ENCODE measurements at regions not wholly inside any gene's neighbourhood (a gene's known extent, or its start where the extent isn't known, plus 50 kb on each side); places are given as distances from the start of the nearest gene placed in this dataset.
"Not testable (repeated sequence)": the region's sequence is repeated elsewhere in the genome, so short reads cannot be mapped to it uniquely, and the experiment has no call there.

GRCh38 chr16:73949574-73950320 is 346.9 kb upstream of the PSMD7 start:
- DNase-seq, result no peak

- no peak for DNase-seq
Observed at GRCh38 chr16:73945631-73946030, 351.0 kb upstream of the PSMD7 start.

- not testable (repeated sequence) for DNase-seq
Observed at GRCh38 chr16:73943184-73943583, 353.4 kb upstream of the PSMD7 start.

GRCh38 chr16:73940786-73941185 is 355.8 kb upstream of the PSMD7 start:
- DNase-seq, result not testable (repeated sequence)

GRCh38 chr16:73923951-73924350 is 372.7 kb upstream of the PSMD7 start:
- DNase-seq, result no peak

GRCh38 chr16:73921295-73921694 is 375.3 kb upstream of the PSMD7 start:
- DNase-seq, result no peak

- DNase-seq, result no peak
Observed at GRCh38 chr16:73916829-73917594, 379.6 kb upstream of the PSMD7 start.

GRCh38 chr16:73915935-73916334 is 380.7 kb upstream of the PSMD7 start:
- no peak for DNase-seq

GRCh38 chr16:73915140-73915539 is 381.5 kb upstream of the PSMD7 start:
- no peak for DNase-seq

- DNase-seq, result no peak
Observed at GRCh38 chr16:73912850-73913249, 383.8 kb upstream of the PSMD7 start.

GRCh38 chr16:73912281-73912680 is 384.3 kb upstream of the PSMD7 start:
- DNase-seq, result no peak

- DNase-seq, result no peak
Observed at GRCh38 chr16:73909529-73910035, 387.0 kb upstream of the PSMD7 start.

- no peak for DNase-seq
Observed at GRCh38 chr16:73891129-73891542, 405.5 kb upstream of the PSMD7 start.

- DNase-seq, result no peak
Observed at GRCh38 chr16:73890186-73891128, 406.2 kb upstream of the PSMD7 start.

GRCh38 chr16:73888840-73889490 is 407.6 kb upstream of the PSMD7 start:
- no peak for DNase-seq

GRCh38 chr16:73887911-73888310 is 408.7 kb upstream of the PSMD7 start:
- DNase-seq, result no peak

- DNase-seq, result no peak
Observed at GRCh38 chr16:73886426-73886825, 410.2 kb upstream of the PSMD7 start.

GRCh38 chr16:73885319-73885718 is 411.3 kb upstream of the PSMD7 start:
- DNase-seq, result no peak

GRCh38 chr16:73883841-73884240 is 412.8 kb upstream of the PSMD7 start:
- no peak for DNase-seq

GRCh38 chr16:73883126-73883525 is 413.5 kb upstream of the PSMD7 start:
- DNase-seq, result no peak

GRCh38 chr16:73882651-73883050 is 414.0 kb upstream of the PSMD7 start:
- DNase-seq, result no peak

GRCh38 chr16:73882033-73882432 is 414.6 kb upstream of the PSMD7 start:
- no peak for DNase-seq

Measured in stimulated activated naive CD4-positive, alpha-beta T cell treated with Interleukin-2 at 50 U/mL for 16 hours (primary cell).